Endothelial cell of umbilical vein (primary cell): ENCODE measurements at regions not wholly inside any gene's neighbourhood (a gene's known extent, or its start where the extent isn't known, plus 50 kb on each side); places are given as distances from the start of the nearest gene placed in this dataset.

Source experiments
- BruUV-seq: library from RNA; stranded (reverse); fragments of 400-500 nt; replicated peaks from 2 replicates; lab custom pipeline; 2021; lab: Mats Ljungman, UMichigan
- CTCF ChIA-PET: fragments of 300-600, 350-600 bp; sonication (Branson Sonifier 250); formaldehyde crosslinking; loops from one replicate; lab custom pipeline; 2021; ENCODE audit warnings: antibody characterized with exemption, inconsistent platforms; lab: Charles Lee
- POLR2A ChIA-PET: fragments of 300-600, 350-600 bp; sonication (Branson Sonifier 250); formaldehyde crosslinking; loops from one replicate; lab custom pipeline; 2021; ENCODE audit warnings: antibody characterized with exemption, inconsistent platforms; lab: Charles Lee
- DNase-seq: peaks from one replicate; pipeline ENCODE4 v3.0.0-alpha.2; 2011; ENCODE audit warnings: low read depth, low spot score
- FAIRE-seq: peaks from 2 replicates; lab custom pipeline; 2011; peaks lifted over from hg19 to GRCh38; lab: Jason Lieb, UNC
- H2AFZ ChIP-seq: 2 replicates; pipeline ENCODE4 v1.6.0; 2012; ENCODE audit warnings: low read depth, low read length, control low read depth, inconsistent platforms
- H3K27ac ChIP-seq: 2 replicates; pipeline ENCODE4 v1.5.1; 2011; ENCODE audit warnings: low read depth, mild to moderate bottlenecking, control low read depth, low read length, moderate library complexity; ENCODE audit not compliant: insufficient read depth
- H3K27me3 ChIP-seq, 2 experiments: 2 replicates each; pipeline versions ENCODE4 v1.6.0 to v1.6.1; 2011; ENCODE audit warnings: low read length in 2 of 2, mixed read lengths in 1 of 2; ENCODE audit not compliant: control insufficient read depth in 2 of 2, insufficient read depth in 2 of 2
- H3K36me3 ChIP-seq, 2 experiments: 2 replicates in 1 of 2; 3 replicates in 1 of 2; pipeline ENCODE4 v1.5.1; 2011; ENCODE audit warnings: low read length in 2 of 2, mild to moderate bottlenecking in 1 of 2, moderate library complexity in 1 of 2; ENCODE audit not compliant: control insufficient read depth in 2 of 2, insufficient read depth in 2 of 2; ENCODE audit errors: extremely low read depth in 1 of 2
- H3K4me1 ChIP-seq: 3 replicates; pipeline ENCODE4 v1.5.1; 2011; ENCODE audit warnings: mild to moderate bottlenecking, low read length; ENCODE audit not compliant: control insufficient read depth, insufficient read depth; ENCODE audit errors: extremely low read depth
- H3K4me2 ChIP-seq: 2 replicates; pipeline ENCODE4 v1.6.1; 2011; ENCODE audit warnings: low read length, control low read depth, mixed read lengths; ENCODE audit not compliant: insufficient read depth
- H3K4me3 ChIP-seq, 3 experiments: fragments of 200-600 bp in 1 of 3; sonication (generic), shearing (Covaris generic) in 1 of 3; replicated peaks in 1 of 3; 2 replicates each; pipeline ENCODE4 v1.5.1; 2011 to 2016; ENCODE audit warnings: control low read depth in 3 of 3, low read length in 3 of 3, mild to moderate bottlenecking in 2 of 3, inconsistent platforms in 1 of 3, low read depth in 1 of 3, moderate library complexity in 1 of 3; ENCODE audit not compliant: insufficient read depth in 1 of 3
- H3K79me2 ChIP-seq: 2 replicates; pipeline ENCODE4 v1.6.0; 2012; ENCODE audit warnings: low read length, inconsistent platforms; ENCODE audit not compliant: control insufficient read depth, insufficient read depth
- H3K9ac ChIP-seq: replicated peaks from 2 replicates; pipeline ENCODE3; 2011; ENCODE audit warnings: low read length, control low read depth; ENCODE audit not compliant: insufficient read depth; ENCODE audit errors: extremely low read depth
- H3K9me1 ChIP-seq: replicated peaks from 3 replicates; pipeline ENCODE4 v1.6.0; 2011; ENCODE audit warnings: mild to moderate bottlenecking, low read length; ENCODE audit not compliant: control insufficient read depth, insufficient read depth; ENCODE audit errors: extremely low read depth
- H3K9me3 ChIP-seq: replicated peaks from 2 replicates; pipeline ENCODE4 v1.5.1; 2012; ENCODE audit warnings: low read length, inconsistent platforms; ENCODE audit not compliant: control insufficient read depth, insufficient read depth
- H4K20me1 ChIP-seq: replicated peaks from 2 replicates; pipeline ENCODE3; 2011; ENCODE audit warnings: mild to moderate bottlenecking, low read length; ENCODE audit not compliant: control insufficient read depth, insufficient read depth; ENCODE audit errors: extremely low read depth
- EZH2 ChIP-seq: IDR thresholded peaks from 2 replicates; pipeline ENCODE4 v1.6.1; 2012; ENCODE audit warnings: borderline replicate concordance, low read depth, mild to moderate bottlenecking, moderate library complexity, low read length, inconsistent platforms; ENCODE audit not compliant: severe bottlenecking
- FOS ChIP-seq: IDR thresholded peaks from 2 replicates; pipeline ENCODE4 v1.6.1; 2011; ENCODE audit warnings: mild to moderate bottlenecking, low read length, moderate library complexity, borderline replicate concordance; ENCODE audit not compliant: insufficient read depth
- GATA2 ChIP-seq: IDR thresholded peaks from 2 replicates; pipeline ENCODE4 v1.7.0; 2011; ENCODE audit warnings: low read depth, mild to moderate bottlenecking, moderate library complexity, mixed read lengths, low read length; ENCODE audit not compliant: insufficient read length, insufficient read depth
- JUN ChIP-seq: IDR thresholded peaks from 2 replicates; pipeline ENCODE4 v1.6.1; 2011; ENCODE audit warnings: borderline replicate concordance, low read depth; ENCODE audit not compliant: insufficient read length, insufficient read depth
- MYC ChIP-seq: IDR thresholded peaks from one replicate; pipeline ENCODE4 v1.6.1; 2011; ENCODE audit warnings: mild to moderate bottlenecking, low read depth, low read length
- POLR2A ChIP-seq: IDR thresholded peaks from 2 replicates; pipeline ENCODE4 v1.6.1; 2012; ENCODE audit warnings: low read depth, mild to moderate bottlenecking, control low read depth, low read length
- POLR2AphosphoS5 ChIP-seq: IDR thresholded peaks from 2 replicates; pipeline ENCODE4 v1.6.1; 2012; ENCODE audit warnings: low read depth, mild to moderate bottlenecking, control low read depth, low read length, moderate library complexity; ENCODE audit not compliant: insufficient read depth
- dilution Hi-C: fragments of 300-500 bp; cut with MboI; formaldehyde crosslinking; loops from one replicate; pipeline ENCODE4 v1.15.0; 2019; ENCODE audit warnings: low sequenced_read_pairs; ENCODE audit not compliant: extremely low pct_ligation_motif_present
- intact Hi-C: fragments of 100-400 bp; cut with micrococcal nuclease; formaldehyde crosslinking; loops from one replicate; pipeline ENCODE4 v1.10.0; 2022
- TF ChIP-seq, protein P1 (sequence below): IDR thresholded peaks from 2 replicates; pipeline ENCODE4 v1.6.1; 2011; ENCODE audit not compliant: insufficient read depth, insufficient read length
- TF ChIP-seq, protein P2 (sequence below), 2 donors: IDR thresholded peaks; 1 replicate in 1 of 2; 2 replicates in 1 of 2; pipeline ENCODE4 v1.5.1; 2011; ENCODE audit warnings: low read length in 2 of 2, mild to moderate bottlenecking in 2 of 2, moderate library complexity in 2 of 2, control low read depth in 1 of 2, inconsistent platforms in 1 of 2, low read depth in 1 of 2; ENCODE audit not compliant: insufficient read depth in 1 of 2; ENCODE audit errors: extremely low read depth in 1 of 2

DNA sequence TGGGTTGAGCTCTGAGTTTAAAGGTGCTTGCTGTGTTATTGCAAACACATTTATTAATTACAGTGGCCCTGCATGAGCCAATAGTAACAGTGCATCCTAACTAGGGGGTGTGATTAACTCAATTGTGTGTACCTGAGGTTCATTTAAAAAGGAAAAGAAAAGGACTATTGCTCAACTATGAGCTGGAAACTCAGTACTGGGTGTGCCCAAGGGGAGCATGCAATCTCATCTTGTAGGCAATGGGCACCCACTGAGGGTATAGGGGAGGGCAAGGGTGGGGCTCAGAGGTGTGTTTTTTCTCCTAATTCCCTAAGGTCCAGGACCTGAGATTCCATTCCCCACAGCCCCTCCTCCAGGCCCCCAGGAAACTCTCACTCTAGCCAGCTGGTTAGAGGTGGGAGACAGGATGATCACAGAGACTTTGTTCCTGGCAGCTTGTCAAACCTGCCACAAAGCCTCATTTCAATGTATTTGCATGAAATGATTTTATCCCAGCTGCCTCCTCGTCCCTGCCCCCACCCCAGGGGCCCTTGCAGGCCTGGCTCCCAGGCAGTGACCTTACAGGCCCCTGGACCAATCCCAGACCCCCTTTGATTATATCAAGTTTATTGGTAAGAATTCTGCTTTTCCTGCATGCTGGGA, 220.7 kb downstream of the TBC1D2B start:
- H3K4me3 ChIP-seq, result no peak overlapping the region
- H3K4me2 ChIP-seq, result no peak overlapping the region
- ChIA-PET POLR2A (no interaction called here), CTCF (interaction anchor here (1.5 to 1.8 kb wide), 2 partner anchors 14 to 72 kb away, joined by 3 to 5 read pairs; no protein-coding TSS in a partner anchor)
- no TSS peak for BruUV-seq
- H3K9me1 ChIP-seq, result no peaks in the 10 kb centered on the region
- no peaks in the 10 kb centered on the region for H4K20me1 ChIP-seq
- no peaks in the 10 kb centered on the region for H3K79me2 ChIP-seq
- H3K27me3 ChIP-seq, result peaks cover 0 to 2% of the 10 kb centered on the region in 2 experiments
- no peak overlapping the region for H3K27ac ChIP-seq
- TF ChIP-seq EZH2, result no peak
- TF ChIP-seq, protein P1, sequence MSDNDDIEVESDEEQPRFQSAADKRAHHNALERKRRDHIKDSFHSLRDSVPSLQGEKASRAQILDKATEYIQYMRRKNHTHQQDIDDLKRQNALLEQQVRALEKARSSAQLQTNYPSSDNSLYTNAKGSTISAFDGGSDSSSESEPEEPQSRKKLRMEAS, result no peak
- TF ChIP-seq, protein P2, sequence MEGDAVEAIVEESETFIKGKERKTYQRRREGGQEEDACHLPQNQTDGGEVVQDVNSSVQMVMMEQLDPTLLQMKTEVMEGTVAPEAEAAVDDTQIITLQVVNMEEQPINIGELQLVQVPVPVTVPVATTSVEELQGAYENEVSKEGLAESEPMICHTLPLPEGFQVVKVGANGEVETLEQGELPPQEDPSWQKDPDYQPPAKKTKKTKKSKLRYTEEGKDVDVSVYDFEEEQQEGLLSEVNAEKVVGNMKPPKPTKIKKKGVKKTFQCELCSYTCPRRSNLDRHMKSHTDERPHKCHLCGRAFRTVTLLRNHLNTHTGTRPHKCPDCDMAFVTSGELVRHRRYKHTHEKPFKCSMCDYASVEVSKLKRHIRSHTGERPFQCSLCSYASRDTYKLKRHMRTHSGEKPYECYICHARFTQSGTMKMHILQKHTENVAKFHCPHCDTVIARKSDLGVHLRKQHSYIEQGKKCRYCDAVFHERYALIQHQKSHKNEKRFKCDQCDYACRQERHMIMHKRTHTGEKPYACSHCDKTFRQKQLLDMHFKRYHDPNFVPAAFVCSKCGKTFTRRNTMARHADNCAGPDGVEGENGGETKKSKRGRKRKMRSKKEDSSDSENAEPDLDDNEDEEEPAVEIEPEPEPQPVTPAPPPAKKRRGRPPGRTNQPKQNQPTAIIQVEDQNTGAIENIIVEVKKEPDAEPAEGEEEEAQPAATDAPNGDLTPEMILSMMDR (IDR thresholded peaks at IDR 0.05; ENCODE audit: extremely low read depth in 1 of 2, insufficient read depth in 1 of 2, low read depth in 1 of 2, low read length in 2 of 2), result no peak
- TF ChIP-seq POLR2AphosphoS5, result no peak
- no peak for TF ChIP-seq GATA2
- TF ChIP-seq MYC, result no peak
- TF ChIP-seq FOS, result no peak
- TF ChIP-seq POLR2A, result no peak
- TF ChIP-seq JUN, result no peak
- intact Hi-C loops, result no loop called here
- H3K9ac ChIP-seq, result no peak overlapping the region
- dilution Hi-C loops, result no loop called here
- DNase-seq, result no peak
- no peaks in the 10 kb centered on the region for H3K36me3 ChIP-seq
- no peaks in the 10 kb centered on the region for H3K9me3 ChIP-seq
- no peak for FAIRE-seq
- H3K4me1 ChIP-seq, result no peaks in the 10 kb centered on the region
- no peak overlapping the region for H2AFZ ChIP-seq
